MCF 10A (cell line): ENCODE measurements at regions not wholly inside any gene's neighbourhood (a gene's known extent, or its start where the extent isn't known, plus 50 kb on each side); places are given as distances from the start of the nearest gene placed in this dataset.

ENCODE experiments used
- BruUV-seq: library from RNA; stranded (reverse); fragments of 400-500 nt; replicated peaks from 2 replicates; lab custom pipeline; 2021; lab: Mats Ljungman, UMichigan
- CTCF ChIA-PET: fragments of 300-600 bp; sonication (Branson Sonifier 250); formaldehyde crosslinking; extraction: SDS; loops from one replicate; lab custom pipeline; 2021; ENCODE audit warnings: antibody characterized with exemption, inconsistent platforms; lab: Yijun Ruan, JAX
- POLR2A ChIA-PET: fragments of 300-600, 350-650 bp; sonication (Branson Sonifier 250); formaldehyde crosslinking; extraction: SDS; loops from one replicate; lab custom pipeline; 2020; ENCODE audit warnings: antibody characterized with exemption, inconsistent platforms; lab: Yijun Ruan, JAX
- DNase-seq: peaks from one replicate; pipeline ENCODE4 v3.0.0-alpha.2; 2018; ENCODE audit not compliant: unreplicated experiment
- H3K27ac Mint-ChIP-seq: one replicate; pipeline ENCODE4 v1.8.0; 2022; ENCODE audit warnings: mild to moderate bottlenecking, low read depth, mixed read lengths; ENCODE audit not compliant: unreplicated experiment
- H3K27me3 Mint-ChIP-seq: one replicate; pipeline ENCODE4 v1.8.0; 2022; ENCODE audit warnings: mixed read lengths; ENCODE audit not compliant: insufficient read depth, unreplicated experiment
- H3K36me3 Mint-ChIP-seq: one replicate; pipeline ENCODE4 v1.8.0; 2022; ENCODE audit warnings: mild to moderate bottlenecking, moderate library complexity, mixed read lengths; ENCODE audit not compliant: insufficient read depth, unreplicated experiment
- H3K4me1 Mint-ChIP-seq: one replicate; pipeline ENCODE4 v1.8.0; 2022; ENCODE audit warnings: mixed read lengths; ENCODE audit not compliant: insufficient read depth, unreplicated experiment
- H3K4me3 Mint-ChIP-seq: one replicate; pipeline ENCODE4 v1.8.0; 2022; ENCODE audit warnings: mild to moderate bottlenecking, moderate library complexity, mixed read lengths; ENCODE audit not compliant: unreplicated experiment
- H3K9me3 Mint-ChIP-seq: one replicate; pipeline ENCODE4 v1.8.0; 2022; ENCODE audit warnings: mixed read lengths; ENCODE audit not compliant: unreplicated experiment
- CTCF ChIP-seq: fragments of 200-600 bp; IDR thresholded peaks from one replicate; pipeline ENCODE4 v1.8.0; 2022; ENCODE audit warnings: antibody characterized with exemption, mild to moderate bottlenecking; ENCODE audit not compliant: unreplicated experiment
- intact Hi-C: fragments of 100-400 bp; cut with micrococcal nuclease; formaldehyde crosslinking; loops from 2 replicates; pipeline ENCODE4 v1.14.1; 2022

DNA sequence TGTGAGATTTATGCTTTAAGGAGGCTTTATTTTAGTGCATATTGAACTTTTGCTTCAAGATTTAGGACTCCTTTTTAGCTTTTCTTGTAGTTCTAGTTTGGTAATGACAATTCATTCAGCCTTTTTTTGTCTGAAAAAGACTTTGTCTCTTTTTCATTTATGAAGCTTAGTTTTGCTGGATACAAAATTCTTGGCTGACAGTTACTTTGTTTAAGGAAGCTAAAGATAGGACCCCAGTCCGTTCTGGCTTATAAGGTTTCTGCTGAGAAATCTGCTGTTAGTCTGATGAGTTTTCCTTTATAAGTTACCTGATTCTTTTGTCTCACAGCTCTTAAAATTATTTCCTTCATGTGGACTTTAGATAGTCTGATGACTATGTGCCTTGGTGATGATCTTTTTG is 142.8 kb upstream of the B3GAT2 start:
- Mint-ChIP-seq H3K4me1 (no peaks in the 10 kb centered on the region), H3K36me3 (no peaks in the 10 kb centered on the region), H3K4me3 (no peak overlapping the region), H3K27ac (no peak overlapping the region), H3K9me3 (peaks cover 14% of the 10 kb centered on the region), H3K27me3 (peaks cover 65% of the 10 kb centered on the region)
- CTCF ChIA-PET: no interaction called here
- intact Hi-C loops: no loop called here
- POLR2A ChIA-PET: interaction anchor here (0.7 kb wide), 1 partner anchor 169 kb away, joined by 3 read pairs; no protein-coding TSS in a partner anchor
- DNase-seq: no peak
- no peak for TF ChIP-seq CTCF
- no TSS peak for BruUV-seq

GRCh38 chr6:71103130-71103529 is 146.3 kb upstream of the B3GAT2 start:
- ChIA-PET POLR2A (no interaction called here), CTCF (no interaction called here)
- no peak overlapping the region for H3K27ac Mint-ChIP-seq
- H3K27me3 Mint-ChIP-seq: peaks cover 30% of the 10 kb centered on the region
- H3K36me3 Mint-ChIP-seq: no peaks in the 10 kb centered on the region
- BruUV-seq: no TSS peak
- intact Hi-C loops: no loop called here
- peaks cover 14% of the 10 kb centered on the region for H3K9me3 Mint-ChIP-seq
- TF ChIP-seq CTCF: no peak
- H3K4me3 Mint-ChIP-seq: no peak overlapping the region
- no peak for DNase-seq
- peaks cover 8% of the 10 kb centered on the region for H3K4me1 Mint-ChIP-seq

- Mint-ChIP-seq H3K9me3 (peaks cover 14% of the 10 kb centered on the region), H3K4me3 (no peak overlapping the region), H3K27me3 (peaks cover 25% of the 10 kb centered on the region), H3K36me3 (no peaks in the 10 kb centered on the region), H3K27ac (no peak overlapping the region), H3K4me1 (peaks cover 12% of the 10 kb centered on the region)
- no peak for DNase-seq
- no peak for TF ChIP-seq CTCF
- intact Hi-C loops: no loop called here
- BruUV-seq: no TSS peak
- ChIA-PET POLR2A (no interaction called here), CTCF (no interaction called here)
Observed at GRCh38 chr6:71103641-71104040, 146.8 kb upstream of the B3GAT2 start.

DNA sequence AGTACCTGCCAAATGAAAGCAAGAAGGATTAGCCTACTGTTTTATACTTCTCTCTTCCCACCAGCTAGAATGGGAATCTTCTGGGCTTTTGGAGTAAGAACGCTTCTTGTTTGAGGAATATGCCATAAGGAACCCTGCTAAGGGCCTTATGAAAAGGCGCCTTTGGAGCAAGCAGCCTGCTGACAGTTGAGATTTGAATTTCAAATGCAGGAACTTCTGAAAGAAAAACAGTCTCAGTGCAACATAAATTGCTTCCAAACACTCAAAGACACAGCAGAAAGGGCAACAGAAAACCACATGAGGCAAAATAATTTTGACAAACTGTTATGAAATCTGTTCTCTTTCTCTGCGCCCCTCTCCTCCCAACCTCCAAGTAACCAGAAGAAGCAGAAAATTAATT is 149.4 kb upstream of the B3GAT2 start:
- Mint-ChIP-seq H3K27ac (no peak overlapping the region), H3K27me3 (peaks cover 11% of the 10 kb centered on the region), H3K4me3 (no peak overlapping the region), H3K4me1 (peaks cover 12% of the 10 kb centered on the region), H3K36me3 (no peaks in the 10 kb centered on the region), H3K9me3 (no peaks in the 10 kb centered on the region)
- POLR2A ChIA-PET: no interaction called here
- intact Hi-C loops: no loop called here
- CTCF ChIA-PET: interaction anchor here (1.1 kb wide), 1 partner anchor 17 kb away, joined by 3 read pairs; no protein-coding TSS in a partner anchor
- BruUV-seq: no TSS peak
- no peak for TF ChIP-seq CTCF
- DNase-seq: no peak
